GM12878 (cell line): ENCODE measurements at regions not wholly inside any gene's neighbourhood (a gene's known extent, or its start where the extent isn't known, plus 50 kb on each side); places are given as distances from the start of the nearest gene placed in this dataset.

ENCODE experiments used
- ATAC-seq: fragments of 200-7000 bp; cut with Tn5 transposase; 3 replicates; pipeline ENCODE4 v1.9.1; 2020; ENCODE audit warnings: mild to moderate bottlenecking, moderate library complexity
- BruUV-seq: library from RNA; stranded (reverse); fragments of 400-500 nt; replicated peaks from 2 replicates; lab custom pipeline; 2021; lab: Mats Ljungman, UMichigan
- CTCF ChIA-PET: fragments of 300-600 bp; sonication (Branson Sonifier 250); formaldehyde crosslinking; extraction: SDS; loops from one replicate; lab custom pipeline; 2021; ENCODE audit warnings: inconsistent platforms; lab: Yijun Ruan, JAX
- POLR2A ChIA-PET: fragments of 350-600 bp; formaldehyde crosslinking; extraction: SDS; loops from one replicate; lab custom pipeline; 2021; ENCODE audit warnings: inconsistent platforms; lab: Charles Lee
- RAD21 ChIA-PET: fragments of 300-600 bp; sonication (Branson Sonifier 250); formaldehyde crosslinking; loops from one replicate; lab custom pipeline; 2023; ENCODE audit warnings: antibody characterized with exemption; ENCODE audit not compliant: unreplicated experiment; lab: Charles Lee
- SMC1A ChIA-PET: fragments of 300-600 bp; sonication (Branson Sonifier 250); formaldehyde crosslinking; loops from one replicate; lab custom pipeline; 2023; ENCODE audit not compliant: unreplicated experiment, uncharacterized antibody; lab: Charles Lee
- DNase-seq: peaks from one replicate; pipeline ENCODE4 v3.0.0-alpha.2; 2011; ENCODE audit warnings: low read depth, low spot score
- FAIRE-seq: peaks from 3 replicates; lab custom pipeline; 2011; peaks lifted over from hg19 to GRCh38; lab: Jason Lieb, UNC
- H2AFZ ChIP-seq: 2 replicates; pipeline ENCODE4 v1.6.0; 2011; ENCODE audit warnings: low read depth, low read length, control low read depth; ENCODE audit not compliant: control insufficient read depth
- H3K27ac ChIP-seq: 2 replicates; pipeline ENCODE4 v1.5.1; 2011; ENCODE audit warnings: control low read depth; ENCODE audit not compliant: control insufficient read depth, insufficient read depth
- H3K27me3 ChIP-seq, 2 experiments: replicated peaks in 1 of 2; 2 replicates each; pipeline versions ENCODE4 v1.6.0 to v1.6.1; 2011; ENCODE audit warnings: low read length in 1 of 2; ENCODE audit not compliant: control insufficient read depth in 2 of 2, insufficient read depth in 2 of 2
- H3K36me3 ChIP-seq, 2 experiments: 2 replicates each; pipeline ENCODE4 v1.5.1; 2011; ENCODE audit warnings: low read length in 1 of 2; ENCODE audit not compliant: control insufficient read depth in 2 of 2, insufficient read depth in 2 of 2
- H3K4me1 ChIP-seq: 2 replicates; pipeline ENCODE4 v1.6.1; 2011; ENCODE audit warnings: mild to moderate bottlenecking, low read length, moderate library complexity, mixed read lengths; ENCODE audit not compliant: control insufficient read depth, insufficient read depth
- H3K4me2 ChIP-seq: 2 replicates; pipeline ENCODE4 v1.6.0; 2011; ENCODE audit warnings: control low read depth; ENCODE audit not compliant: control insufficient read depth, insufficient read depth
- H3K4me3 ChIP-seq: fragments of 200-600 bp; sonication (generic); 2 replicates; pipeline ENCODE4 v1.5.1; 2016
- H3K79me2 ChIP-seq: 2 replicates; pipeline ENCODE4 v1.6.0; 2011; ENCODE audit warnings: low read length; ENCODE audit not compliant: control insufficient read depth, insufficient read depth
- H3K9ac ChIP-seq: 2 replicates; pipeline ENCODE4 v1.8.0; 2011; ENCODE audit warnings: low read length, control low read depth, mixed read lengths; ENCODE audit not compliant: control insufficient read depth, insufficient read depth
- H3K9me3 ChIP-seq: replicated peaks from 3 replicates; pipeline ENCODE4 v1.5.1; 2011; ENCODE audit warnings: mild to moderate bottlenecking, low read length; ENCODE audit not compliant: control insufficient read depth, insufficient read depth
- H4K20me1 ChIP-seq: 2 replicates; pipeline ENCODE4 v1.6.0; 2011; ENCODE audit not compliant: control insufficient read depth, insufficient read depth
- BACH1 ChIP-seq: fragments of 450-650 bp; IDR thresholded peaks from 2 replicates; pipeline ENCODE4 v1.6.1; 2017; ENCODE audit warnings: mild to moderate bottlenecking, borderline replicate concordance
- BHLHE40 ChIP-seq, 2 experiments: fragments of 450-650 bp in 1 of 2; IDR thresholded peaks; 2 replicates each; pipeline ENCODE4 v1.6.1; 2011 to 2017; ENCODE audit warnings: low read depth in 2 of 2, borderline replicate concordance in 1 of 2, improper control_type of control experiment in 1 of 2, low read length in 1 of 2, mild to moderate bottlenecking in 1 of 2
- BRCA1 ChIP-seq: IDR thresholded peaks from 2 replicates; pipeline ENCODE4 v1.6.1; 2011; ENCODE audit warnings: low read depth, low read length, improper control_type of control experiment
- IRF4 ChIP-seq: IDR thresholded peaks from 2 replicates; pipeline ENCODE4 v1.6.1; 2011; ENCODE audit warnings: low read depth, low read length
- KAT2A ChIP-seq: conservative IDR thresholded peaks from 2 replicates; pipeline ENCODE4 v1.6.1; 2011; ENCODE audit warnings: low read depth, low read length; ENCODE audit not compliant: control insufficient read depth
- KLF5 ChIP-seq: fragments of 450-650 bp; IDR thresholded peaks from 2 replicates; pipeline ENCODE4 v1.6.1; 2014; ENCODE audit warnings: mild to moderate bottlenecking; ENCODE audit not compliant: partially characterized antibody
- MYB ChIP-seq: fragments of 150-350 bp; IDR thresholded peaks from 2 replicates; pipeline ENCODE4 v1.6.1; 2014; ENCODE audit warnings: mild to moderate bottlenecking, low read depth, low read length, borderline replicate concordance
- MYC ChIP-seq: IDR thresholded peaks from 2 replicates; pipeline ENCODE4 v1.6.1; 2011; ENCODE audit warnings: mild to moderate bottlenecking, low read length, moderate library complexity, inconsistent platforms; ENCODE audit not compliant: insufficient read depth, insufficient replicate concordance, insufficient read length, severe bottlenecking
- SMAD5 ChIP-seq: IDR thresholded peaks from 2 replicates; pipeline ENCODE4 v1.6.1; 2016; ENCODE audit warnings: antibody characterized with exemption, low read depth
- YY1 ChIP-seq: IDR thresholded peaks from 2 replicates; pipeline ENCODE4 v1.6.1; 2011; ENCODE audit warnings: low read depth, mild to moderate bottlenecking, low read length
- ZNF622 ChIP-seq: fragments of 450-650 bp; IDR thresholded peaks from 2 replicates; pipeline ENCODE4 v1.6.1; 2017; ENCODE audit warnings: mild to moderate bottlenecking, inconsistent platforms
- ZSCAN29 ChIP-seq: fragments of 450-650 bp; IDR thresholded peaks from 2 replicates; pipeline ENCODE4 v1.6.1; 2017; ENCODE audit warnings: mild to moderate bottlenecking, moderate library complexity
- WGBS: methylation state at CpG from one replicate; pipeline ENCODE4 v1.1.6; 2016; ENCODE audit warnings: low lambda C conversion rate; ENCODE audit not compliant: insufficient replicate concordance, insufficient coverage; ENCODE audit errors: missing lambda C conversion rate; 5-methylcytosine and 5-hydroxymethylcytosine counted together
- in situ Hi-C: fragments of 300-500 bp; cut with MboI; formaldehyde crosslinking; loops from 9 replicates; pipeline ENCODE4 v1.14.3; 2018; ENCODE audit warnings: mixed read lengths
- intact Hi-C: fragments of 100-400 bp; cut with micrococcal nuclease; formaldehyde crosslinking; loops from one replicate; pipeline ENCODE4 v1.14.2; 2022; ENCODE audit not compliant: unreplicated experiment

DNA sequence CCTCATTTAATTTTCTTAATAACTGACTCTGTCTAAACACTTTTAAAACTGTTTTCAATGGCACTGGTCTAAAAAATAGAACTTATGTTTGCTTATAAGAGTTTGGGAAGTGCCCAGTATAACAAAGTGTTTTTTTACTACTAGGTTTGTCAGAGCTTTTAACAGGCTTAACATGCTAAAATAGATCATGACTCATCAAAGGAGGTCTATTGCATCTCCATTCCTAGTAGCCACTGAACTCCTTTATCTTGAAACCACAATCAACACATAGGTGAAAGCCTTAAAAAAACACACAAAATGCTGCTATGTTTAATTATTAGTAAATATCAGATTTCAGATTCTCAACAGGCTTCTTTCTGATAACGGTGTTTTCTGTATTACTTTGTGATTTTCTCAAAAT is 196.4 kb upstream of the KIF2B start:
- in situ Hi-C loops: no loop called here
- POLR2A ChIA-PET: no interaction called here
- TF ChIP-seq MYC (no peak), IRF4 (no peak), BHLHE40 (IDR thresholded peaks at IDR 0.05; ENCODE audit: borderline replicate concordance in 1 of 2, low read depth in 2 of 2, low read length in 1 of 2) (no peak), MYB (no peak), BACH1 (no peak), BRCA1 (no peak), YY1 (no peak), ZSCAN29 (no peak), SMAD5 (no peak), KLF5 (no peak), KAT2A (no peak), ZNF622 (no peak)
- TF ChIP-seq, all 136 proteins: peak for 0

More for the DNA sequence above, 196.4 kb upstream of the KIF2B start:
- Histone ChIP-seq H3K27me3 (no peaks in the 10 kb centered on the region), H4K20me1 (no peaks in the 10 kb centered on the region), H3K4me1 (no peaks in the 10 kb centered on the region), H3K9ac (no peak overlapping the region), H3K36me3 (no peaks in the 10 kb centered on the region), H3K27ac (no peak overlapping the region), H3K9me3 (no peaks in the 10 kb centered on the region), H3K79me2 (no peaks in the 10 kb centered on the region), H3K4me2 (no peak overlapping the region), H2AFZ (no peak overlapping the region), H3K4me3 (no peak overlapping the region)
- no peak for DNase-seq
- intact Hi-C loops: no loop called here
- no peak for ATAC-seq
- ChIA-PET RAD21 (no interaction called here), CTCF (interaction anchor here (0.6 kb wide), 1 partner anchor 9 kb away, joined by 3 read pairs; no protein-coding TSS in a partner anchor), SMC1A (no interaction called here)
- FAIRE-seq: no peak
- 0% methylated on average over 1 of the region's 1 CpG for WGBS
- BruUV-seq: no TSS peak
